ENCODE measurements at regions not wholly inside any gene's neighbourhood (a gene's known extent, or its start where the extent isn't known, plus 50 kb on each side); places are given as distances from the start of the nearest gene placed in this dataset.

- no peak for DNase-seq (ENCODE audit: low read depth)
- no peak for TF ChIP-seq CTCF (IDR thresholded peaks at IDR 0.05; ENCODE audit: control insufficient read depth, insufficient read depth, low read depth, low read length, missing control alignments)
These were observed 285.3 kb downstream of the CDC5L start for GRCh38 chr6:44672841-44673240.

GRCh38 chr6:44674226-44675155, 287.0 kb downstream of the CDC5L start:
- H3K4me3 ChIP-seq (ENCODE audit: control insufficient read depth, low read depth, low read length), result no peak overlapping the region
- TF ChIP-seq CTCF (IDR thresholded peaks at IDR 0.05; ENCODE audit: control insufficient read depth, insufficient read depth, low read depth, low read length, missing control alignments), result no peak
- no peak for DNase-seq (ENCODE audit: low read depth)

More at GRCh38 chr6:44672841-44673240, 285.3 kb downstream of the CDC5L start:
- no peak overlapping the region for H3K4me3 ChIP-seq (ENCODE audit: control insufficient read depth, low read depth, low read length)

- no peak overlapping the region for H3K4me3 ChIP-seq (ENCODE audit: control insufficient read depth, low read depth, low read length)
- no peak for TF ChIP-seq CTCF (IDR thresholded peaks at IDR 0.05; ENCODE audit: control insufficient read depth, insufficient read depth, low read depth, low read length, missing control alignments)
- no peak for DNase-seq (ENCODE audit: low read depth)
These were observed 287.9 kb downstream of the CDC5L start for GRCh38 chr6:44675449-44675848.

- DNase-seq (ENCODE audit: low read depth), result no peak
- H3K4me3 ChIP-seq (ENCODE audit: control insufficient read depth, low read depth, low read length), result no peak overlapping the region
- no peak for TF ChIP-seq CTCF (IDR thresholded peaks at IDR 0.05; ENCODE audit: control insufficient read depth, insufficient read depth, low read depth, low read length, missing control alignments)
These were observed 288.8 kb downstream of the CDC5L start for GRCh38 chr6:44676246-44676790.

GRCh38 chr6:44676826-44677433, 289.4 kb downstream of the CDC5L start:
- no peak overlapping the region for H3K4me3 ChIP-seq (ENCODE audit: control insufficient read depth, low read depth, low read length)
- TF ChIP-seq CTCF (IDR thresholded peaks at IDR 0.05; ENCODE audit: control insufficient read depth, insufficient read depth, low read depth, low read length, missing control alignments), result no peak
- DNase-seq (ENCODE audit: low read depth), result no peak

DNA sequence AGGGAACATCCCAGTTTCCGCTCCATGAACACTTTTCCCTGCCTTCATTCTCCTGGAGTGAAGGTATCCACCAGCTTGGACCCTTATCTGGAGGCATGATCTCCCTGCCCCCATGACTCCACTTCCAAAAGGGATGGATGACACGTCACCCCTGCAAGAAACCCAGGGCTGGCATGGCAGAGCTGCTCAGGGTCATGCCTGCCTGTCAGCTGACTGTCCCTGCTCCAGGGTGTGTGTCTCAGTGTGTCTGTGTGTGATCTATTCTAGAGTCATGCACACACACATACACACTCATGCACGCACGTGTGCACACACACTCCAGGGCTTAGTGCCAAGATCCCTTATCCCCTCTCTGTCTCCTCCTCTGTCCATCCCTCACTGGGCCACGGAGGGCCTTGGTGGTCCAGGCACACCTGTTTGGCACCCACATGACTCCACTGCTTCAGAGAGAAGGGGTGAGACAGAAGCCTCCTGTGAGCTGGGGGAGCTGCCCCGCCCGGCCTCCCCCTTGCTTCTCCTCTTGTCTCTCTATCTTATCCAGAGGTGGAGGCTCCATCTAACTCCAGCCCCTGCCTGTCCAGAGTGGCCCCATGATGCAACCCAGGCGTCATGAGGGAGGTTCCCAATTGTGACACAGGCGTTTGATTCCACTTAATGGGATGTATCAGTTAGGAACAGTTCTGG, 290.9 kb downstream of the CDC5L start:
- H3K4me3 ChIP-seq (ENCODE audit: control insufficient read depth, low read depth, low read length), result no peak overlapping the region
- no peak for TF ChIP-seq CTCF (IDR thresholded peaks at IDR 0.05; ENCODE audit: control insufficient read depth, insufficient read depth, low read depth, low read length, missing control alignments)
- DNase-seq (ENCODE audit: low read depth), result no peak

Measured in AG09309 (cell line).